IMR-90 (cell line): ENCODE measurements at regions not wholly inside any gene's neighbourhood (a gene's known extent, or its start where the extent isn't known, plus 50 kb on each side); places are given as distances from the start of the nearest gene placed in this dataset.

Experiments
- ATAC-seq: fragments of 200-7000 bp; cut with Tn5 transposase; 2 replicates; pipeline ENCODE4 v1.9.1; 2020; ENCODE audit warnings: low read depth, mild to moderate bottlenecking, moderate library complexity
- BruUV-seq: library from RNA; stranded (reverse); fragments of 400-500 nt; replicated peaks from 2 replicates; lab custom pipeline; 2021; lab: Mats Ljungman, UMichigan
- CTCF ChIA-PET: fragments of 300-600 bp; formaldehyde crosslinking; extraction: SDS; loops from one replicate; lab custom pipeline; 2021; ENCODE audit warnings: antibody characterized with exemption; lab: Yijun Ruan, JAX
- POLR2A ChIA-PET: fragments of 300-600 bp; sonication (Branson Sonifier 250); formaldehyde crosslinking; loops from one replicate; lab custom pipeline; 2022; ENCODE audit warnings: antibody characterized with exemption; ENCODE audit not compliant: unreplicated experiment; lab: Charles Lee
- DNase-seq: peaks from one replicate; pipeline ENCODE4 v3.0.0; 2013
- H2AFZ ChIP-seq: replicated peaks from 2 replicates; pipeline ENCODE3; 2013; ENCODE audit warnings: low read length, mild to moderate bottlenecking; ENCODE audit not compliant: poor library complexity
- H2AK5ac ChIP-seq: 2 replicates; pipeline ENCODE4 v1.6.1; 2013; ENCODE audit warnings: low read depth, low read length, inconsistent platforms
- H2AK9ac ChIP-seq: replicated peaks from 2 replicates; pipeline ENCODE3; 2013; ENCODE audit warnings: mild to moderate bottlenecking, low read depth, low read length, moderate library complexity; ENCODE audit not compliant: poor library complexity
- H2BK120ac ChIP-seq: 2 replicates; pipeline ENCODE4 v1.6.1; 2013; ENCODE audit warnings: low read depth, low read length, inconsistent platforms
- H2BK15ac ChIP-seq: 3 replicates; pipeline ENCODE4 v1.6.1; 2013; ENCODE audit warnings: low read depth, low read length, inconsistent platforms
- H2BK20ac ChIP-seq: 2 replicates; pipeline ENCODE4 v1.6.1; 2013; ENCODE audit warnings: low read depth, mild to moderate bottlenecking, inconsistent platforms, low read length, moderate library complexity
- H2BK5ac ChIP-seq: 2 replicates; pipeline ENCODE4 v1.6.1; 2013; ENCODE audit warnings: mild to moderate bottlenecking, low read depth, low read length, inconsistent platforms; ENCODE audit not compliant: poor library complexity, severe bottlenecking
- H3K14ac ChIP-seq: replicated peaks from 2 replicates; pipeline ENCODE4 v1.6.1; 2013; ENCODE audit warnings: low read depth, low read length, inconsistent platforms
- H3K18ac ChIP-seq: 2 replicates; pipeline ENCODE4 v1.6.1; 2013; ENCODE audit warnings: low read depth, low read length, control low read depth
- H3K23ac ChIP-seq: 2 replicates; pipeline ENCODE4 v1.6.1; 2013; ENCODE audit warnings: low read depth, low read length, inconsistent platforms
- H3K27ac ChIP-seq: 2 replicates; pipeline ENCODE4 v1.5.1; 2013; ENCODE audit warnings: mild to moderate bottlenecking, control low read depth, low read length; ENCODE audit not compliant: insufficient read depth
- H3K27me3 ChIP-seq: 2 replicates; pipeline ENCODE4 v1.6.1; 2013; ENCODE audit warnings: low read length; ENCODE audit not compliant: control insufficient read depth, insufficient read depth
- H3K36me3 ChIP-seq: 2 replicates; pipeline ENCODE4 v1.6.1; 2013; ENCODE audit warnings: low read length, mixed read lengths; ENCODE audit not compliant: control insufficient read depth, insufficient read depth
- H3K4ac ChIP-seq: 2 replicates; pipeline ENCODE4 v1.6.1; 2013; ENCODE audit warnings: low read depth, low read length, inconsistent platforms
- H3K4me1 ChIP-seq: 2 replicates; pipeline ENCODE4 v1.6.1; 2013; ENCODE audit warnings: low read length, mixed read lengths; ENCODE audit not compliant: control insufficient read depth, insufficient read depth
- H3K4me2 ChIP-seq: 2 replicates; pipeline ENCODE4 v1.6.1; 2013; ENCODE audit warnings: low read depth, mild to moderate bottlenecking, control low read depth, low read length, moderate library complexity
- H3K4me3 ChIP-seq: 2 replicates; pipeline ENCODE4 v1.5.1; 2013; ENCODE audit warnings: low read depth, mild to moderate bottlenecking, control low read depth, low read length, moderate library complexity; ENCODE audit not compliant: insufficient read depth
- H3K56ac ChIP-seq: 2 replicates; pipeline ENCODE4 v1.6.1; 2013; ENCODE audit warnings: low read length, inconsistent platforms; ENCODE audit not compliant: insufficient read depth; ENCODE audit errors: extremely low read depth
- H3K79me1 ChIP-seq, 2 experiments: 2 replicates each; pipeline ENCODE4 v1.6.1; 2013; ENCODE audit warnings: low read length in 2 of 2, inconsistent platforms in 1 of 2, low read depth in 1 of 2
- H3K9ac ChIP-seq: 2 replicates; pipeline ENCODE4 v1.6.1; 2013; ENCODE audit warnings: low read depth, low read length, control low read depth
- H3K9me1 ChIP-seq: 2 replicates; pipeline ENCODE4 v1.6.1; 2013; ENCODE audit warnings: low read length, inconsistent platforms; ENCODE audit not compliant: insufficient read depth
- H3K9me3 ChIP-seq: 2 replicates; pipeline ENCODE4 v1.6.1; 2013; ENCODE audit warnings: low read length; ENCODE audit not compliant: control insufficient read depth, insufficient read depth
- H4K20me1 ChIP-seq: 2 replicates; pipeline ENCODE4 v1.6.1; 2013; ENCODE audit warnings: low read length, inconsistent platforms; ENCODE audit not compliant: insufficient read depth
- H4K5ac ChIP-seq: 2 replicates; pipeline ENCODE4 v1.6.1; 2013; ENCODE audit warnings: mild to moderate bottlenecking, low read depth, low read length, control low read depth
- H4K8ac ChIP-seq, 2 experiments: 2 replicates each; pipeline ENCODE4 v1.6.1; 2013; ENCODE audit warnings: low read depth in 2 of 2, low read length in 2 of 2, control low read depth in 1 of 2, inconsistent platforms in 1 of 2
- H4K91ac ChIP-seq: 2 replicates; pipeline ENCODE4 v1.6.1; 2013; ENCODE audit warnings: low read depth, low read length, inconsistent platforms; ENCODE audit not compliant: insufficient read depth
- CEBPB ChIP-seq: IDR thresholded peaks from 2 replicates; pipeline ENCODE4 v1.6.1; 2012; ENCODE audit warnings: low read depth, low read length, improper control_type of control experiment
- FOS ChIP-seq: fragments of 150-350 bp; IDR thresholded peaks from 2 replicates; pipeline ENCODE4 v1.6.1; 2016; ENCODE audit warnings: low read depth, low read length
- MAFK ChIP-seq: IDR thresholded peaks from 2 replicates; pipeline ENCODE4 v1.6.1; 2012; ENCODE audit warnings: low read depth, low read length, improper control_type of control experiment
- MAZ ChIP-seq: IDR thresholded peaks from 2 replicates; pipeline ENCODE4 v1.6.1; 2012; ENCODE audit warnings: low read depth, mild to moderate bottlenecking, low read length, improper control_type of control experiment, moderate library complexity, borderline replicate concordance
- MXI1 ChIP-seq: IDR thresholded peaks from 2 replicates; pipeline ENCODE4 v1.6.1; 2012; ENCODE audit warnings: low read depth, mild to moderate bottlenecking, low read length, moderate library complexity, borderline replicate concordance
- NFE2L2 ChIP-seq: fragments of 150-350 bp; IDR thresholded peaks from 2 replicates; pipeline ENCODE4 v1.6.1; 2016; ENCODE audit warnings: low read depth, mild to moderate bottlenecking, low read length
- WGBS, 2 experiments: methylation state at CpG; one replicate each; pipeline versions ENCODE4 v1.1.5 to v1.1.7; 2013; ENCODE audit warnings: missing lambda C conversion rate in 2 of 2; ENCODE audit not compliant: insufficient read length in 1 of 2; ENCODE audit errors: extremely low coverage in 2 of 2; 5-methylcytosine and 5-hydroxymethylcytosine counted together
- dilution Hi-C: fragments of 300-500 bp; cut with HindIII; formaldehyde crosslinking; loops from one replicate; pipeline ENCODE4 v1.14.3; 2018; ENCODE audit warnings: low sequenced_read_pairs; ENCODE audit not compliant: unreplicated experiment
- in situ Hi-C: fragments of 300-500 bp; cut with MboI; formaldehyde crosslinking; loops from 3 replicates; pipeline ENCODE4 v1.14.3; 2019; ENCODE audit warnings: low sequenced_read_pairs, inconsistent platforms, mixed read lengths
- intact Hi-C: fragments of 100-400 bp; cut with micrococcal nuclease; formaldehyde crosslinking; loops from 2 replicates; pipeline ENCODE4 v1.10.0; 2022

DNA sequence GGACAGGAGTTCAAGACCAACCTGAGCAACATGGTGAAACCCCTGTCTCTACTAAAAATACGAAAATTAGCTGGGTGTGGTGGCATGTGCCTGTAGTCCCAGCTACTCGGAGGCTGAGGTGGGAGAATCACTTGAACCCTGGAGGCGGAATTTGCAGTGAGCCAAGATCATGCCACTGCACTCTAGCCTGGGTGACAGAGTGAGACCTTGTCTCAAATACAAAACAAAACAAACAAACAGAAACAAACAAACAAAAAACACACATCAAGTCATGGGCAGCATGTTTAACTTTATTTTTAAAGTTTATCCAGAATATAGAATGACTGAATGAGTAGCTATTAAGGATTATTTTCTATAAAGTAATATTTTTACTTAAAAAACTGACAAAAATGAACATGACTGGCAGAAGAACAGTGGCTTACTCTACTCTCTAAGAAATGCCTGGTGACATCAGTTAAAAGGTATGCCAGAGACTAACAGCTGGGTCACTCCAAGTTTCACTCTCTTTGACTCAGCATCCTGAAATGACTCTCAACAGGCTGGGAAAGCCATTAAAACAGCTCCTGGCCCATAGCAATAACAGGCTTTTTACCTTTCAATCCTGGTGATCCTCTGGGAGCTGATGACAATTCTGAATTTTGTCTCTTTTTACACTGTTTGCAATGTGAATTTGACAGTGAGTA, 66.1 kb upstream of the FOXN2 start:
- peak overlapping the region; percentile 97; the same call in 1 of the 2 replicates for H3K18ac ChIP-seq
- H3K4me2 ChIP-seq, result peak overlapping the region; percentile 88
- intact Hi-C loops (loop anchor here (5.0 kb wide), 1 partner anchor 169 kb away; no protein-coding TSS in a partner anchor), dilution Hi-C loops (no loop called here), in situ Hi-C loops (no loop called here)
- peak overlapping the region; percentile 78 for H3K14ac ChIP-seq
- H3K36me3 ChIP-seq, result no peaks in the 10 kb centered on the region
- TF ChIP-seq MAFK, result 0 out of 2 replicates have a peak, but pooled peaks have one; percentile 18
- TF ChIP-seq NFE2L2, result peak; percentile 65; the same call in 1 of the 2 replicates
- TF ChIP-seq MXI1, result no peak
- no peak for TF ChIP-seq CEBPB
- TF ChIP-seq MAZ, result no peak
- TF ChIP-seq FOS, result peak; percentile 73
- H4K5ac ChIP-seq, result peak overlapping the region; percentile 97; the same call in 1 of the 2 replicates
- H3K4me1 ChIP-seq, result peaks cover 9% of the 10 kb centered on the region
- peaks cover 4% of the 10 kb centered on the region; the same call in 1 of the 2 replicates for H4K20me1 ChIP-seq
- H3K56ac ChIP-seq, result peak overlapping the region; percentile 81; the same call in 1 of the 2 replicates
- peak overlapping the region; percentile 94 for H3K27ac ChIP-seq
- H2BK5ac ChIP-seq, result peak overlapping the region; percentile 98
- ChIA-PET POLR2A (interaction anchor here (0.7 kb wide), 1 partner anchor 22 kb away, joined by 4 read pairs; no protein-coding TSS in a partner anchor), CTCF (interaction anchor here (0.6 kb wide), 1 partner anchor 17 kb away, joined by 3 read pairs; no protein-coding TSS in a partner anchor)
- no CpG with 5 or more reads among the region's 3 CpGs for WGBS, 2 experiments
- no peak overlapping the region for H3K4me3 ChIP-seq
- no peak overlapping the region for H2AK9ac ChIP-seq
- no peaks in the 10 kb centered on the region for H3K9me3 ChIP-seq
- peak overlapping the region; percentile 95 for H4K91ac ChIP-seq
- peak; percentile 94 for DNase-seq
- 0 out of 2 replicates have a peak, but pooled peaks cover 4% of the 10 kb centered on the region for H3K9me1 ChIP-seq
- H2BK120ac ChIP-seq, result peak overlapping the region; percentile 97
- no TSS peak for BruUV-seq
- H2AFZ ChIP-seq, result no peak overlapping the region
- peak overlapping the region; percentile 94; the same call in 2 of the 3 replicates for H2BK15ac ChIP-seq
- peak overlapping the region; percentile 17; the same call in 1 of the 2 replicates for H3K9ac ChIP-seq
- H4K8ac ChIP-seq, result peak overlapping the region; percentile 55 to 87
- peak overlapping the region; percentile 92 for H3K23ac ChIP-seq
- no peaks in the 10 kb centered on the region for H3K79me1 ChIP-seq
- peak overlapping the region; percentile 90 for H2AK5ac ChIP-seq
- peak overlapping the region; percentile 97 for H3K4ac ChIP-seq
- ATAC-seq, result peak; percentile 92
- H3K27me3 ChIP-seq, result no peaks in the 10 kb centered on the region
- peak overlapping the region; percentile 97 for H2BK20ac ChIP-seq
